Smooth muscle cell (in vitro differentiated cells): ENCODE measurements at regions not wholly inside any gene's neighbourhood (a gene's known extent, or its start where the extent isn't known, plus 50 kb on each side); places are given as distances from the start of the nearest gene placed in this dataset.

Experiments used
- DNase-seq: peaks from one replicate; lab custom pipeline; 2025; ENCODE audit not compliant: unreplicated experiment; lab: John Stamatoyannopoulos, UW
- H2AFZ ChIP-seq: fragments of 200-600 bp; sonication (generic); 2 replicates; pipeline ENCODE4 v1.6.0; 2016; ENCODE audit warnings: antibody characterized with exemption, low read depth, mild to moderate bottlenecking
- H3F3A ChIP-seq: fragments of 200-600 bp; sonication (generic); 2 replicates; pipeline ENCODE4 v1.6.0; 2017; ENCODE audit warnings: antibody characterized with exemption, low read depth
- H3K27ac ChIP-seq: fragments of 200-600 bp; sonication (generic); 2 replicates; pipeline ENCODE4 v1.5.1; 2016; ENCODE audit warnings: low read depth, mild to moderate bottlenecking
- H3K27me3 ChIP-seq: fragments of 200-600 bp; sonication (generic); 2 replicates; pipeline ENCODE4 v1.6.1; 2016; ENCODE audit warnings: low read depth, mild to moderate bottlenecking
- H3K36me3 ChIP-seq: fragments of 200-600 bp; sonication (generic); 2 replicates; pipeline ENCODE4 v1.5.1; 2016; ENCODE audit warnings: low read depth
- H3K4me1 ChIP-seq: fragments of 200-600 bp; sonication (generic); 2 replicates; pipeline ENCODE4 v1.5.1; 2016; ENCODE audit warnings: low read depth
- H3K4me2 ChIP-seq: fragments of 200-600 bp; sonication (generic); 2 replicates; pipeline ENCODE4 v1.6.0; 2016; ENCODE audit warnings: mild to moderate bottlenecking
- H3K4me3 ChIP-seq: fragments of 200-600 bp; sonication (generic); 2 replicates; pipeline ENCODE4 v1.5.1; 2016; ENCODE audit warnings: mild to moderate bottlenecking
- H3K79me2 ChIP-seq: fragments of 200-600 bp; sonication (generic); 2 replicates; pipeline ENCODE4 v1.6.0; 2016; ENCODE audit warnings: low read depth, mild to moderate bottlenecking
- H3K9ac ChIP-seq: fragments of 200-600 bp; sonication (generic); 2 replicates; pipeline ENCODE4 v1.6.0; 2016; ENCODE audit warnings: low read depth
- H3K9me3 ChIP-seq: fragments of 200-600 bp; sonication (generic); replicated peaks from 2 replicates; pipeline ENCODE4 v1.5.1; 2016; ENCODE audit warnings: low read depth
- H4K20me1 ChIP-seq: fragments of 200-600 bp; sonication (generic); 2 replicates; pipeline ENCODE4 v1.6.0; 2016; ENCODE audit warnings: low read depth
- CTCF ChIP-seq: fragments of 200-600 bp; sonication (generic); IDR thresholded peaks from 2 replicates; pipeline ENCODE4 v1.5.1; 2017; ENCODE audit warnings: borderline replicate concordance, mild to moderate bottlenecking, antibody characterized with exemption; ENCODE audit not compliant: insufficient read depth, poor library complexity, severe bottlenecking
- WGBS: methylation state at CpG from one replicate; pipeline ENCODE4 v1.1.7; 2016; ENCODE audit warnings: low lambda C conversion rate; 5-methylcytosine and 5-hydroxymethylcytosine counted together

GRCh38 chr15:25545889-25546288, 107.1 kb upstream of the UBE3A start:
- TF ChIP-seq CTCF = no peak
- H3K36me3 ChIP-seq = no peaks in the 10 kb centered on the region
- H3K4me3 ChIP-seq = no peak overlapping the region
- H3K4me1 ChIP-seq = peaks cover 19% of the 10 kb centered on the region
- DNase-seq = no peak
- no peak overlapping the region for H3K4me2 ChIP-seq
- H2AFZ ChIP-seq = peak overlapping the region; percentile 41
- H3F3A ChIP-seq = peaks cover 3% of the 10 kb centered on the region
- no peaks in the 10 kb centered on the region for H3K79me2 ChIP-seq
- no peak overlapping the region for H3K9ac ChIP-seq
- no peaks in the 10 kb centered on the region for H4K20me1 ChIP-seq
- peak overlapping the region; percentile 72 for H3K27ac ChIP-seq
- 86% methylated on average over 3 of the region's 3 CpGs for WGBS
- H3K9me3 ChIP-seq = no peaks in the 10 kb centered on the region
- H3K27me3 ChIP-seq = no peaks in the 10 kb centered on the region

- peak overlapping the region; percentile 72 for H3K27ac ChIP-seq
- peaks cover 3% of the 10 kb centered on the region for H3F3A ChIP-seq
- no peaks in the 10 kb centered on the region for H3K27me3 ChIP-seq
- peaks cover 19% of the 10 kb centered on the region for H3K4me1 ChIP-seq
- no peaks in the 10 kb centered on the region for H3K79me2 ChIP-seq
- no peaks in the 10 kb centered on the region for H3K36me3 ChIP-seq
- no peak for DNase-seq
- no peaks in the 10 kb centered on the region for H3K9me3 ChIP-seq
- H3K9ac ChIP-seq = no peak overlapping the region
- H2AFZ ChIP-seq = no peak overlapping the region
- no peaks in the 10 kb centered on the region for H4K20me1 ChIP-seq
- TF ChIP-seq CTCF = no peak
- H3K4me3 ChIP-seq = no peak overlapping the region
- 26% methylated on average over 1 of the region's 1 CpG for WGBS
- peak overlapping the region; percentile 25 for H3K4me2 ChIP-seq
Measured at GRCh38 chr15:25545017-25545416, 106.2 kb upstream of the UBE3A start.

DNA sequence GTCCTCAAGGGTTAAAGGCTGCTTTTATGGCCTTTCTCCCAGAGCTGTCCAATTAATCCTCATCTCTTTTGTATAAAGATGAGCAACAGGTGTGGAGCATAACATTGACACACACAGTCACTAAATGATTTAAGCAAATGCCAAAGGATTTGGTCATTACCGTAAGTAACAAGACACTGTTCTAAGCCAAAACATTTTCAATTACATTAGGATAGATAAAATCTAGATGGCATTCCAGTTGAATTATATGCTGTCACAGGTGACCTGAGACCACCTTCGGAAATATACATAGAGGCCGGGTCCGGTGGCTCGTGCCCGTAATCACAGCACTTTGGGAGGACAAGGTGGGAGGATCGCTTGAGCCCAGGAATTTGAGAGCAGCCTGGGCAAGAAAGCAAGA, 105.3 kb upstream of the UBE3A start:
- Histone ChIP-seq H2AFZ (no peak overlapping the region), H3K4me3 (no peak overlapping the region), H3F3A (peaks cover 3% of the 10 kb centered on the region), H3K4me1 (peaks cover 19% of the 10 kb centered on the region), H3K27me3 (no peaks in the 10 kb centered on the region), H3K27ac (no peak overlapping the region), H3K4me2 (no peak overlapping the region), H4K20me1 (no peaks in the 10 kb centered on the region), H3K9me3 (no peaks in the 10 kb centered on the region), H3K9ac (no peak overlapping the region), H3K36me3 (no peaks in the 10 kb centered on the region), H3K79me2 (no peaks in the 10 kb centered on the region)
- no peak for DNase-seq
- no peak for TF ChIP-seq CTCF
- 89% methylated on average over 7 of the region's 7 CpGs for WGBS

DNA sequence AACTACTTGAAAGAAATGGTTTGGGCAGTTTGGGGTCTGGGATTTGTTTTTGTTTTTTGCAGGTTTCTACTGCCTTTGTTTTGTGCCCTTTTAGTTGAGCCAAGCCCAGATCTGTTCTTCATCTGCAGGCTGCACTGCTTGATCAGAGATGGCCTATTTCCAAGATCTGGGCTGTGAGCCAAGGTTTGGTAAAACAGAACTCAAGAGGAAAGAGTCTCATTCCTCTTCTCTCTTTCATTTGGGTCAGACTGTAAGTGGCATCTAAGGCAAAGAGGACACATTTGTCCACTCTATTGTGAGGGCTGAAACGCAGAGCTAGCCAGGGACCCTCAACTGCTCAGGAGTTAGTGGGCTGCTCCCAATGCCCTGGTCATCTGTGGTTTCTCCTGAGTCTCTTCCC, 104.4 kb upstream of the UBE3A start:
- peaks cover 3% of the 10 kb centered on the region for H3F3A ChIP-seq
- DNase-seq = no peak
- no peak overlapping the region for H3K4me2 ChIP-seq

More for the DNA sequence above, 104.4 kb upstream of the UBE3A start:
- no peak for TF ChIP-seq CTCF
- Histone ChIP-seq H4K20me1 (no peaks in the 10 kb centered on the region), H3K36me3 (no peaks in the 10 kb centered on the region), H3K4me3 (no peak overlapping the region), H3K27ac (peak overlapping the region; percentile 2), H2AFZ (no peak overlapping the region), H3K27me3 (no peaks in the 10 kb centered on the region), H3K9ac (no peak overlapping the region), H3K9me3 (no peaks in the 10 kb centered on the region), H3K4me1 (peaks cover 19% of the 10 kb centered on the region), H3K79me2 (no peaks in the 10 kb centered on the region)
- whole genome bisulfite sequencing = 78% methylated on average over 1 of the region's 1 CpG
